ENCODE measurements at regions not wholly inside any gene's neighbourhood (a gene's known extent, or its start where the extent isn't known, plus 50 kb on each side); places are given as distances from the start of the nearest gene placed in this dataset.

DNA sequence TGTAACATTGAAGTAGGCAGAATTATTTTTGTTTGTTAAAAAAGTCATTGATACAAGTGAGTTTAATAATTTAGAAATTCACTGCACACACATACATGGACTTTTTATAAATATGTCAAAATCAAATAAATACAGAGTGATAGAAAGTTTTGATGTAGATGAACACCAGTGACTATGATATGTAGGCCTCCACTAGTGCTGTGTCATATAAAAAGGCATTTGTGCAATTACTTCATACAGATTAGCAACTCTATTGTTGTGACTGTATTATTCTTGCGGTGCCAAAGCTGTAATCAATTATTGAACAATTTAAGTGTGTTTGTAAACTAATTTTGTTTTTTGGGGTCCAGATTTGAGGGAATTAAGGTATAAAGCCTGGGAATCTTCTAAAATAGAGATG is 366.2 kb upstream of the PITX2 start:
- in situ Hi-C loops (cut with MboI; ENCODE audit: low pct_unique_long_range_greater_than_20kb, low sequenced_read_pairs) = no loop called here
- no peak for DNase-seq

DNA sequence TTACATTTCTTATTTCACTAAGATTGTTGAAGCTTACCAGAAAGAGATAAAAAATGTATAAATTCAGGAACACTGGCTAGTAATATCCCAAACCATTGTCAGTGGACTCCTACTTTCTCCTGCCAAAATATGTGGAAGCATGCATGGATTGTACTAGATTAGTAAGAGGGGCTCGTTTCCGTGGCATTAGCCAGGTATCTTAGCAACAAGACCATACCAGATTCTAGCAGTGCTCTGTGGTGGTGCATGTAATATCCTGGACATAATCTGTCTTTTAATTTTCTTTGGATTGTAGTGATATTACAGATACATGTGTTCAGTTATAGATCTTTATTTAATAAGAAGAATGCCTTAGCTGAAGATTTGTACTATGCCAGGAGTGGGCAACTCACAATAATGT is 371.9 kb upstream of the PITX2 start:
- in situ Hi-C loops (cut with MboI; ENCODE audit: low pct_unique_long_range_greater_than_20kb, low sequenced_read_pairs) = no loop called here
- no peak for DNase-seq

DNA sequence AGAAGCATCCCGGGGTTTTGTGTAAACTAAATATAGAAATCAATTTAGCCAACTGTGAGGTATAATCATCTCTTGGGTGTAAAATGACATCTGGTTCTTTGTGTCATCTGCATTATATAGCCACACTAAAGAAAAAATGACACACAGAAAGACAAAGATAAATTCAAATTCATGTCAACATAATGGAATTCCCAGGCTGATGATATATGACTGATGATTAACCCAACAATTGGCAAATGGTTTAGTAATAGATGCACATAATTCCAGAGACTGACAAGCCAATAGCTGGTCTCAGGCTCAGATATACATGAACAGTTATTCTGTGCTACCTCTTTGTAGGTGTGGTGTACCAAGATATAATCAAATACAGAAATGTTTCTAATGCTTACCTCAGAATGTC is 375.4 kb upstream of the PITX2 start:
- no peak for DNase-seq
- in situ Hi-C loops (cut with MboI; ENCODE audit: low pct_unique_long_range_greater_than_20kb, low sequenced_read_pairs) = no loop called here

DNA sequence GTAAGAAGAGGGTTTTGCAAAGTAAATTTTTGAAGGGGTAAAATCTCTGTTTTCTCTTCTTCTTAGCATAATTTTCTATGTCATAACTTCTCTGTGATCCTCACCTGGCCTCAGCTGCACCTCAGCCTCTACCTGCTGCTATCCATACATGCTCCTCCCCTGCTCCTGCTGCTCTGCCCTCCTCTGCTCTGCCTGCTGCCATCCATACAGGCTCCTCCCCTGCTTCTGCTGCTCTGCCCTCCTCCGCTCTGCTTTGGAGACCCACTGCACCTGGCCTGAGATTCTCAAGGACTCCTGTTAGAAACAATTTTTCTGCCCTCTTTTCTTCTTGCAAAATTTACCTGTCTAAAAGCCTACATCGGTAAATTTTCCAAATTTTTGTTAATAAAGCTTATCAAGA is 388.6 kb upstream of the PITX2 start:
- no peak for DNase-seq
- in situ Hi-C loops (cut with MboI; ENCODE audit: low pct_unique_long_range_greater_than_20kb, low sequenced_read_pairs) = no loop called here

DNA sequence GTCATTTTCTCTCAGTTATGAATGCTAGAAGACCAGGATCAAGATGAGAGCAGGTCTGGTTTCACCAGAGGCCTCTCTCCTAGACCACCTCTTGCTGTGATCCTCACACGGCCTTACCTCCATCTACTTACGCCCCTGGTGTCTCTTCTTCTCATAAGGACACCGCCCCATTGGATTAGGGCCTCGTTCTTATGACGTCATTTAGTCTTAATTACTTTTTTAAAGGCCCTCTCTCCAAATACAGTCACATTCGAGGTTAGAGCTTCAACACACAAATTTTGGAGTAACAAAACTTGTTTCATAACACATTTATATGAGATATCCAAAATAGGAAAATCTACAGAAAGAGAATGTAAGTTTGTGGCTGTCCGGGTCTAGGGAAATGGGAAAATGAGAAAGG is 391.0 kb upstream of the PITX2 start:
- in situ Hi-C loops (cut with MboI; ENCODE audit: low pct_unique_long_range_greater_than_20kb, low sequenced_read_pairs) = no loop called here
- no peak for DNase-seq

DNA sequence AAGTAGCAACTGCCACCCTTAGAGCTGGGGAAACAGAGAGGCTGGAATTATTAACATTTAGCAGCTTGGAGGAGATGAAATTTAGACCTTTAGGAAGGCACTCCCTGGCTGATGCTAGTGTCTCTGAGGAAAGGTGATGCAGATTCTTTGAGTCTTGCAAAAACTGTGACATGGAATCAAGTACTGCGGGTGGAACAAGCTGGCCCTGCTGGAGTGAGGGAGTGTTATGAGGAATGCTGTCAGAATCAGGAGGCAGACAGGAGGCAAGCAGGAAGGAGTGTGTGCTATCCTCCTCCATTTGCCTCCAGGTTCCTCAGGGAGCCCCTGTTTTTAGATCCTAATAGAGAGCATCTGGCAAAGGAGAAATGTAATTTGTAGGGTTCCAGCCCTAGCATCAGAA is 391.7 kb upstream of the PITX2 start:
- no peak for DNase-seq
- in situ Hi-C loops (cut with MboI; ENCODE audit: low pct_unique_long_range_greater_than_20kb, low sequenced_read_pairs) = no loop called here

GRCh38 chr4:111016416-111016815 is 393.5 kb upstream of the PITX2 start:
- in situ Hi-C loops (cut with MboI; ENCODE audit: low pct_unique_long_range_greater_than_20kb, low sequenced_read_pairs) = no loop called here
- no peak for DNase-seq

- DNase-seq = no peak
- in situ Hi-C loops (cut with MboI; ENCODE audit: low pct_unique_long_range_greater_than_20kb, low sequenced_read_pairs) = no loop called here
Observed at GRCh38 chr4:111018216-111018615, 395.3 kb upstream of the PITX2 start.

- in situ Hi-C loops (cut with MboI; ENCODE audit: low pct_unique_long_range_greater_than_20kb, low sequenced_read_pairs) = no loop called here
Observed at GRCh38 chr4:111020476-111020875, 397.6 kb upstream of the PITX2 start.

DNA sequence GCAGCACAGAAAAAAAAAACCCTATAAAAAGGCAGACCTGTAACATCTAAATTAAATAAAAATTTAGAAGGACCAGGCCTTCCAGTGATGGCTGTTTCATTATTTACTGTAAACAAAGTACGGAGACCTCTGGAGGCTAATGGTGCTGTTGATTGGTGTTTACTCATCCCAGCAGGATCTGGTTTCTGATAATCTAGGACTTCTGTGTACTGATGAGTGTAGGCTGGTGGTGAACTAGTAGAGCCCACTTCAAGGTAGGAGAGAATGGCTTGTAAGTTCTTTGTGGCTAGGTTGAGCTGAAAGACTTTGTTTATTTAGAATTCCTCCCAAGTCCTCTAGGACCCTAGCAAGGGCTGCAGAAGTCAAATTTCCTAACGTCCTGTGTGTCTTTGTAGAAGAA is 398.1 kb upstream of the PITX2 start:
- in situ Hi-C loops (cut with MboI; ENCODE audit: low pct_unique_long_range_greater_than_20kb, low sequenced_read_pairs) = no loop called here
- DNase-seq = no peak

More at GRCh38 chr4:111020476-111020875, 397.6 kb upstream of the PITX2 start:
- no peak for DNase-seq

DNA sequence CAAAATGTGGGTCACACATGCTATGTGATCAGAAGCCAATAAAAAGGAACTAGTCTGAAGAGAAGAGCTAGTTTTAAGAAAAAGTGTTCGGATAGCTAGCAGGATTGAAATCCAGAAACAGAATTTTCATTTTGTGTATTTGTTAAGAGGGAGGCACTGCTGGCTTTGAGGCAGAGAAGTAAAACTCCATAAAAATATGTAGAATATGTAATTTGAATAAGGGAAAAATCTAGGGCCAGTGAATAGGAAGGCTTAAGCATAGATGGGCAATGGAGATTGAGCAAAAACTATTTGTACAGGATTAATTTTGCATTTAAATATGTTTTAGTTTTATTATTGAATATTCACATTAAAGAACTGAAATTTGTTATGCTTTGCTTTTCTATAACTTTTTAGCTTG is 399.9 kb upstream of the PITX2 start:
- in situ Hi-C loops (cut with MboI; ENCODE audit: low pct_unique_long_range_greater_than_20kb, low sequenced_read_pairs) = no loop called here
- no peak for DNase-seq

DNA sequence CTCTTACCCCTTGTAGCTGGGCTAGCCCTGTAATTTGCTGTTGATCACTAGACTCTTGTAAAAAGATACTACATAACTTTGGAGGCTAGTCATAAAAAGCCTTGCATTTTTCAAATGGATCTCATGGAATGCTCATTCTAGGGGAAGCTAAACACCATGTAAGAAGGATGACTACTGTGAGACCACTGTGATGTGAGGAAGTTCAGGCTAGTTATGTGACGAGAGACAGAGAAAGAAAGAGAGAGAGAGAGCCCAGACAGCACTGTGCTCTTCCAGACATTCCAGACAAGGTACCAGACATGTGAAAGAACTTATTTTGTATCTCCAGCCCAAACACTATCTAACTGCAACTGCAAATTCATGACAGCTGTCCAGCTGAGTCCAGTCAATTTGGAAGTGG is 404.6 kb upstream of the PITX2 start:
- DNase-seq = no peak

GRCh38 chr4:111028795-111029194 is 405.9 kb upstream of the PITX2 start:
- DNase-seq = no peak
- in situ Hi-C loops (cut with MboI; ENCODE audit: low pct_unique_long_range_greater_than_20kb, low sequenced_read_pairs) = no loop called here

More for the DNA sequence above, 404.6 kb upstream of the PITX2 start:
- in situ Hi-C loops (cut with MboI; ENCODE audit: low pct_unique_long_range_greater_than_20kb, low sequenced_read_pairs) = no loop called here

DNA sequence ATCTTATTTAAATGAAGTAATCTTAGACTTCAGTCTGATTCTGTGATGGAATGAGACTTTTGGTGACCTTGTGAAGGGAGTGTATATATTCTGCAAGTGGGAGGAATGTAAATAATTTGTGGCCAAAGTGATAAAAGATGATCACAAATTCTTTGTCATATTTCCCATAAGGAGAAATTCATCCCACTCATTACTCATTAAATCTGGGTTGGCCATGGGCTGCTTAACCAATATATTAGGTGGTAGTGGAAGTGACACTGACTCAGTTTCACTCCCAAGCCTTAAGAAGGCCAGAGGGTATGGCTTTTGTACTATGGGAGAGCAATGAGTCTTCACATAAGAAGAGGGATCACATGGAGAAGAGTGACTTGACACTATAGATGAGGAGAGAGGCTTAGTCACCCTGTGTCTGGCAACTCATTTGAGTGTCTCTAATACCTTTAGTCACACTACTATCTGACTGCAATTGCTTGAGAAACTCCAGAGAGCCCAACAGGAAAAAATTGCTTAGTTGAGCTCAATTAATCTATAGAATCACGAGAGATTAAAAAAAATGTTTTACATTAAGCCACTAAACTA is 408.2 kb upstream of the PITX2 start:
- in situ Hi-C loops (cut with MboI; ENCODE audit: low pct_unique_long_range_greater_than_20kb, low sequenced_read_pairs) = no loop called here
- no peak for DNase-seq

GRCh38 chr4:111031596-111031995 is 408.7 kb upstream of the PITX2 start:
- no peak for DNase-seq
- in situ Hi-C loops (cut with MboI; ENCODE audit: low pct_unique_long_range_greater_than_20kb, low sequenced_read_pairs) = no loop called here

DNA sequence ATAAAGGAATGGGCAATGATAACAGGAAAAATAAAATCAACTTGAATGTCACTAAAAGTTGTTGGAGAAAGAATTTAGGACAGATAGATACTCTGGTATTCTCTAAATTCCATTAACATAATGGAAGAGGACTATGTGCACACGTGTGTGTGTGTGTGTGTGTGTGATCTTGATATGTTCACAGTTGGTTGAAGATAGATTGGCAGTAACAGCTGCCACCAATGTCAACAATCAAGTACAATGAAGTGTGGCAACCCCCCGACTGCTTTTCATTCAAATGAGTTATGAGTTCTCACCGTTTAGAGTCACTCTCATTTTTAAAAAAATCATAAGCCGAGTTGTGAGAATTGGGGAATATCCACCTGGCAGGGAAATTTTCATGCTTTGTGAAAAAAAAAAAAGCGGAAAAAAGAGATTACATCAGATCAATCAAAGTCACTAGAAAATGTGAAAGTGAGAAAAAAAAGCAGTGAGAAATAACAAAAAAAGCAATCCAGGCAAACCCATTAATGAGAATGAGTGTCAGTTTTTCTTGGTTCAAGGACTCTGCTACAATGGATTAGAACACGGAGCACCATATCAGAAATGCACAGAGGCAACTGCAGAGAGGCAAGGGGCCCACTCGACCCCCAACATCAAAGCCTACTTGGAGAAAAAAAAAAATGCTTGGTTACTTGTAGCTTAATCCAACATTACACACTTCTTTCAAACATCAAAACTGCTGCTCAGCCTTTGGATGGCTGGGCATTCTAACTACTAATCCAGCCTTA is 414.9 kb upstream of the PITX2 start:
- in situ Hi-C loops (cut with MboI; ENCODE audit: low pct_unique_long_range_greater_than_20kb, low sequenced_read_pairs) = no loop called here
- DNase-seq = no peak

- in situ Hi-C loops (cut with MboI; ENCODE audit: low pct_unique_long_range_greater_than_20kb, low sequenced_read_pairs) = no loop called here
- no peak for DNase-seq
Observed at GRCh38 chr4:111040904-111041303, 418.0 kb upstream of the PITX2 start.

GRCh38 chr4:111043286-111043685 is 420.4 kb upstream of the PITX2 start:
- in situ Hi-C loops (cut with MboI; ENCODE audit: low pct_unique_long_range_greater_than_20kb, low sequenced_read_pairs) = no loop called here
- no peak for DNase-seq

GRCh38 chr4:111045992-111046391 is 423.1 kb upstream of the PITX2 start:
- DNase-seq = no peak
- in situ Hi-C loops (cut with MboI; ENCODE audit: low pct_unique_long_range_greater_than_20kb, low sequenced_read_pairs) = no loop called here

DNA sequence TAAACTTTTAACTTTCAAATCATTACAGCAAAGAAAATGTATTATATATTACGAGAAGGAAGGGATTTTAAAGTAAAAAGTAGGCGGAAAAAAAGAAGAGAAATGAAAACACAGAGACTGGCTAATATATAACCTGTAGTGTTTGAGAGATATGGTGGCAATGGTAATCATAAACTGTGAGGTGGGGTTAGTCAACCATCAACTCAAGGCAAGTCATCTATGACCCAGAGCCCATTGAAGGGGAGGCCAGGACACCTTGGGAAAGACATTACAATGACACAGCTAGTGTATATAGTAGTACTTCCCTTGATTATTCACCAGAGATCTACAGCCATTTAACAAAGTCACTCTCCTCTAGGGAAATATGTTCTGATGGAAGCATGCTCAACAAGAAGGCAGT is 423.9 kb upstream of the PITX2 start:
- DNase-seq = no peak
- in situ Hi-C loops (cut with MboI; ENCODE audit: low pct_unique_long_range_greater_than_20kb, low sequenced_read_pairs) = no loop called here

DNA sequence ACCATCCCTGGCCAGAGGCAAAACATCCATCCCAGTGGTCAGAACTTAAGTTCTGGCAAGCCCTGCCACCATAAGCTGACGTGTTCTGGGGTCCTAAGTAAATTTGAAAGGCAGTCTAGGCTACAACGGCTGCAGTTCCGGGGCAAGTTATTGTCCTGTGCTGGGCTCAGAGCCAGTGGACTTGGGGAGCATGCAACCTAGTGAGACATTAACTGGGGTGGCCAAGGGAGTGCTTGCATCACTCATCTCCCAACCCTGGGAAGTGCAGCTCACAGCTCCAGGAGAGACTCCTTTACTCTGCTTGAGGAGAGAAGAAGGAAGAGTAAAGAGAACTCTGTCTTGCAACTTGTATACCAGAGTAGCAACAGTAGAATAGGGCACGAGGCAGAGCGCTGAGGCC is 425.4 kb upstream of the PITX2 start:
- DNase-seq = no peak
- in situ Hi-C loops (cut with MboI; ENCODE audit: low pct_unique_long_range_greater_than_20kb, low sequenced_read_pairs) = no loop called here

Data from KBM-7 (cell line).